Left ventricle myocardium inferior (tissue), 1 donor: ENCODE measurements at regions not wholly inside any gene's neighbourhood (a gene's known extent, or its start where the extent isn't known, plus 50 kb on each side); places are given as distances from the start of the nearest gene placed in this dataset.

Experiments used
- DNase-seq: peaks from one replicate; pipeline ENCODE4 v3.0.0-alpha.2; 2020
- H3K27ac ChIP-seq: fragments of 200-600 bp; replicated peaks from 2 replicates; pipeline ENCODE4 v1.8.0; 2021
- H3K27me3 ChIP-seq: fragments of 200-600 bp; 2 replicates; pipeline ENCODE4 v1.8.0; 2021; ENCODE audit warnings: low read depth
- H3K36me3 ChIP-seq: fragments of 200-600 bp; 2 replicates; pipeline ENCODE4 v1.8.0; 2021
- H3K4me1 ChIP-seq: fragments of 200-600 bp; 2 replicates; pipeline ENCODE4 v1.8.0; 2021
- H3K4me3 ChIP-seq: fragments of 200-600 bp; 2 replicates; pipeline ENCODE4 v1.8.0; 2021; ENCODE audit warnings: mild to moderate bottlenecking, moderate library complexity
- H3K9me3 ChIP-seq: fragments of 200-600 bp; replicated peaks from 2 replicates; pipeline ENCODE4 v1.8.0; 2021
- intact Hi-C: fragments of 100-400 bp; cut with micrococcal nuclease; formaldehyde crosslinking; loops from one replicate; pipeline ENCODE4 v1.11.0; 2022
- TF ChIP-seq, protein P1 (sequence below): fragments of 200-600 bp; IDR thresholded peaks from 2 replicates; pipeline ENCODE4 v1.8.0; 2021; ENCODE audit warnings: antibody characterized with exemption, mild to moderate bottlenecking, borderline replicate concordance
- donor health status: DM: no; HTN: yes; CAD: no; lungs with severe emphysema.

DNA sequence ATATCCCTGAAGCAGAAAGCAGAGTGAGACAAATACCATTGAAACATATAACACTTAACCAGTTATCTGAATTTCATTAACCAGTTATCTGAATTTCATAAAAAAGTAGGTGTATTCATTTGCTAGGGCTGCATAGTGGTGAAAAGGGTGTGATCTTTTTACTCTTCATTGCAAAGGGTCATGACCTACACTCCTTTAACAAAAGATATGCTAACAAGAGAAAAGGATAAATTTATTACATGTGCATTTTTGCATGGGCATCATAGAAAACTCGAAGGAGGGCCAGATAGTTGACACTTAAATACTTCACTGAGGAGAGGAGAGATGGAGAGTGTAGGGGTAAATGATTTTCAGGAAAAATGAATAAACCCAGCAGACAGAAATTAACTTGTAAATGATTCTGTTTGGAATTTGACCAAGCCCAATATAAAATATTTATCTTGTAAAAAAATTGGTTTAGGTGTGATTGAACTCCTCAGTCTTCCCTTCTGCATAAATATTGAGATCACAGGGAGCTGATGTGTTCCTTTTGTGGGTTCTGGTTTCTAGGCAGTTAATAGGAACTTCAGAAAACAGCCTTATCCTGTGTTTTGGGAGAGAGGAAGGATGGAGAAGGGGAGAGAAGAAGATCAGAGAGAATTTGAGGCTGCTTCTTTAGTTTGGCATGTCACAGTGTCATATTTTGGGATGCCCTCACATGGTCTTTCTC, 372.5 kb upstream of the SYT4 start:
- Histone ChIP-seq H3K9me3 (peaks cover 14% of the 10 kb centered on the region), H3K4me1 (no peaks in the 10 kb centered on the region), H3K27me3 (no peaks in the 10 kb centered on the region), H3K27ac (no peak overlapping the region), H3K36me3 (no peaks in the 10 kb centered on the region), H3K4me3 (no peak overlapping the region)
- TF ChIP-seq, protein P1, sequence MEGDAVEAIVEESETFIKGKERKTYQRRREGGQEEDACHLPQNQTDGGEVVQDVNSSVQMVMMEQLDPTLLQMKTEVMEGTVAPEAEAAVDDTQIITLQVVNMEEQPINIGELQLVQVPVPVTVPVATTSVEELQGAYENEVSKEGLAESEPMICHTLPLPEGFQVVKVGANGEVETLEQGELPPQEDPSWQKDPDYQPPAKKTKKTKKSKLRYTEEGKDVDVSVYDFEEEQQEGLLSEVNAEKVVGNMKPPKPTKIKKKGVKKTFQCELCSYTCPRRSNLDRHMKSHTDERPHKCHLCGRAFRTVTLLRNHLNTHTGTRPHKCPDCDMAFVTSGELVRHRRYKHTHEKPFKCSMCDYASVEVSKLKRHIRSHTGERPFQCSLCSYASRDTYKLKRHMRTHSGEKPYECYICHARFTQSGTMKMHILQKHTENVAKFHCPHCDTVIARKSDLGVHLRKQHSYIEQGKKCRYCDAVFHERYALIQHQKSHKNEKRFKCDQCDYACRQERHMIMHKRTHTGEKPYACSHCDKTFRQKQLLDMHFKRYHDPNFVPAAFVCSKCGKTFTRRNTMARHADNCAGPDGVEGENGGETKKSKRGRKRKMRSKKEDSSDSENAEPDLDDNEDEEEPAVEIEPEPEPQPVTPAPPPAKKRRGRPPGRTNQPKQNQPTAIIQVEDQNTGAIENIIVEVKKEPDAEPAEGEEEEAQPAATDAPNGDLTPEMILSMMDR: no peak
- no peak for DNase-seq
- intact Hi-C loops: no loop called here

DNA sequence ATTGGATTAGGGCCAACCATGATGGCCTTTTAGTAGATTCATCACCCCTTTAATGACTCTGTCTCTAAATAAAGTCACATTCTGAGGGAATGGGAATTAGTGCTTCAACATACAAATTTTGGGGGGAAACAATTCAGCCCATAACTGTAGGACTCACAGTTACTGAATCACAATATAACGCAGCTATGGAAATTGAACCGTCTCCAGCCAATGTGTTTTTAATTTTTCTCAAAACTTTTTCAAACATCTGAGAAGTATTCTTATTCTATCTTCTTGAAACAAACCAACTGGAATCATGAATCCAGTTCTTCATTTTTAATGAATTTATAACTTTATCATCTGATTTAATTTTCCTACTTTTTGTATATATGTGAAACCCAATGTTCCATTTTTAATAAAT, 373.1 kb upstream of the SYT4 start:
- intact Hi-C loops: no loop called here
- Histone ChIP-seq H3K9me3 (peaks cover 16% of the 10 kb centered on the region), H3K27ac (no peak overlapping the region), H3K4me1 (no peaks in the 10 kb centered on the region), H3K27me3 (no peaks in the 10 kb centered on the region), H3K4me3 (no peak overlapping the region), H3K36me3 (no peaks in the 10 kb centered on the region)
- no peak for DNase-seq
- TF ChIP-seq, protein P1: no peak

DNA sequence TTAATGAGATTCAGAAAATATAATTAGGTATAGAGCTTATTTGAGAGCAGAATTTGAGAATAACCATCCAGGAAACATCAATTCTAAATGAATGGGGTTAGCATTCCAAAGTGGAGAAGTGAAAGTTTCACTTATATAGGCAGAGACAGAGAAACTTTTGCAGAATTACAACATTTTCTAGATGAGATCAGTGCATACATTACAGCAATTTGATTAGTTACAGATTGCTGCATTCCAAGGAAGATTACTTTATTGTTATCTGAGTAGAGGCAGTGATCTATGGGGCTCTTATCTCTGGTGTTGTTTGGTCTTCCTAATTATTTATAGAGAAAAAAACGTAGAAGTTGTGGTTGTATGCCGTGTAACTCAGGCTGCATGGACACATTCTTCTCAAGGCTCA, 373.8 kb upstream of the SYT4 start:
- TF ChIP-seq, protein P1: no peak
- Histone ChIP-seq H3K27ac (no peak overlapping the region), H3K4me3 (no peak overlapping the region), H3K36me3 (no peaks in the 10 kb centered on the region), H3K9me3 (peaks cover 16% of the 10 kb centered on the region), H3K27me3 (no peaks in the 10 kb centered on the region), H3K4me1 (no peaks in the 10 kb centered on the region)
- no peak for DNase-seq
- intact Hi-C loops: no loop called here

DNA sequence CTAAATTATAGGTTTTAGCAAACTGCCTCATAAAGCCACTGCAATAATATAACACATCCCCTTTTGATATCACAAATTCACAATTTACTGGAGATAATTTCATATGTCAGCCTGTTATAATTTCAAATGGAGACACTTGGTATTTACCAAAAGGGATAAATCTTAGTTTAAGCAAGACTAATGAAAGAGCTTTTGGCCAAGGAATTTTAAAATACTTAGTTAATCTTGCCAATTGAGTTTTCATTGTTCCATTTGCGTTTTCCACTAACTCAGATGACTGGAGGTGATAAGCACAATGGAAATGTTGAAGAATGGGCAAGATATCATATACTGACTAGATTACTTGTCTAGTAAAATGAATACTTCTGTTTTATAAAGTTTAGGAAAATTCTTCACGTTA, 379.3 kb upstream of the SYT4 start:
- no peaks in the 10 kb centered on the region for H3K36me3 ChIP-seq
- intact Hi-C loops: no loop called here
- no peak for DNase-seq
- H3K9me3 ChIP-seq: peaks cover 16% of the 10 kb centered on the region
- H3K4me3 ChIP-seq: no peak overlapping the region
- TF ChIP-seq, protein P1: no peak
- H3K4me1 ChIP-seq: no peaks in the 10 kb centered on the region
- H3K27ac ChIP-seq: no peak overlapping the region
- H3K27me3 ChIP-seq: no peaks in the 10 kb centered on the region

- Histone ChIP-seq H3K9me3 (no peaks in the 10 kb centered on the region), H3K4me3 (no peak overlapping the region), H3K4me1 (no peaks in the 10 kb centered on the region), H3K36me3 (no peaks in the 10 kb centered on the region), H3K27ac (no peak overlapping the region), H3K27me3 (no peaks in the 10 kb centered on the region)
- intact Hi-C loops: no loop called here
- TF ChIP-seq, protein P1: peak; percentile 51
- DNase-seq: no peak
Observed at GRCh38 chr18:43661570-43661969, 384.3 kb upstream of the SYT4 start.
